Large intestine (tissue), 3 donors: ENCODE measurements at regions not wholly inside any gene's neighbourhood (a gene's known extent, or its start where the extent isn't known, plus 50 kb on each side); places are given as distances from the start of the nearest gene placed in this dataset.

Source experiments
- DNase-seq, 2 donors: peaks; one replicate each; pipeline versions ENCODE4 v3.0.0 to v3.0.0-alpha.2; 2013
- H3K27ac ChIP-seq: one replicate; pipeline ENCODE4 v1.5.1; 2013; ENCODE audit warnings: low read length
- H3K27me3 ChIP-seq: 2 replicates; pipeline ENCODE4 v1.6.1; 2013; ENCODE audit warnings: low read length; ENCODE audit not compliant: control insufficient read depth, insufficient read depth
- H3K36me3 ChIP-seq: 2 replicates; pipeline ENCODE4 v1.6.1; 2013; ENCODE audit warnings: low read length; ENCODE audit not compliant: control insufficient read depth, insufficient read depth
- H3K4me1 ChIP-seq: one replicate; pipeline ENCODE4 v1.6.1; 2013; ENCODE audit warnings: low read length; ENCODE audit not compliant: control insufficient read depth, insufficient read depth
- H3K4me3 ChIP-seq: one replicate; pipeline ENCODE4 v1.5.1; 2013; ENCODE audit warnings: low read length
- H3K9me3 ChIP-seq: one replicate; pipeline ENCODE4 v1.6.1; 2013; ENCODE audit warnings: mild to moderate bottlenecking, low read depth, low read length, moderate library complexity; ENCODE audit not compliant: control insufficient read depth
- WGBS: methylation state at CpG from one replicate; pipeline ENCODE4 v1.1.5; 2013; ENCODE audit warnings: low lambda C conversion rate; ENCODE audit not compliant: insufficient coverage; 5-methylcytosine and 5-hydroxymethylcytosine counted together

DNA sequence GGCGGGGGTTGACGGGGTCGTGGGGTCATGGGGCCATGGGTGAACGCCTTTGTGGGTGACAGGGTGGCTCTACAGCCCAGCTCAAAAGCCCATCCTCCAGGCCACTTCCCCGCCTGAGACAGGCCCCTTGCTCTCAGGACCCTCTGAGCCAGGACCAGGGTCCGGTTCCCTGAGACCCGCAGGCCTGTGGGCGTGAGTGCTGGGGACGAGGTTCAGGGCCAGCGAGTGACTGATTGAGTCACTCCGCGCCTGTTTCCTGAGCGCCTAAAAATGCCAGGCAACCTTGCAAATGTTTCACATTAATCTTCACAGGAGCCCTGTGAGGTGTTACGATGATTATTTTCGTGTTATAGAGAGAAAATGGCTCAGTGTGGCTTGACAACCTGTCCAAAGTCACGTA, 97.8 kb downstream of the ZNF674 start:
- H3K36me3 ChIP-seq: peaks cover 8% of the 10 kb centered on the region
- no peaks in the 10 kb centered on the region for H3K9me3 ChIP-seq
- no CpG with 5 or more reads among the region's 16 CpGs for WGBS
- peak overlapping the region; percentile 79 for H3K27ac ChIP-seq
- no peaks in the 10 kb centered on the region for H3K27me3 ChIP-seq
- peak overlapping the region; percentile 97 for H3K4me3 ChIP-seq
- peak in 1 of 2 donors; percentile 44 for DNase-seq
- no peaks in the 10 kb centered on the region for H3K4me1 ChIP-seq

DNA sequence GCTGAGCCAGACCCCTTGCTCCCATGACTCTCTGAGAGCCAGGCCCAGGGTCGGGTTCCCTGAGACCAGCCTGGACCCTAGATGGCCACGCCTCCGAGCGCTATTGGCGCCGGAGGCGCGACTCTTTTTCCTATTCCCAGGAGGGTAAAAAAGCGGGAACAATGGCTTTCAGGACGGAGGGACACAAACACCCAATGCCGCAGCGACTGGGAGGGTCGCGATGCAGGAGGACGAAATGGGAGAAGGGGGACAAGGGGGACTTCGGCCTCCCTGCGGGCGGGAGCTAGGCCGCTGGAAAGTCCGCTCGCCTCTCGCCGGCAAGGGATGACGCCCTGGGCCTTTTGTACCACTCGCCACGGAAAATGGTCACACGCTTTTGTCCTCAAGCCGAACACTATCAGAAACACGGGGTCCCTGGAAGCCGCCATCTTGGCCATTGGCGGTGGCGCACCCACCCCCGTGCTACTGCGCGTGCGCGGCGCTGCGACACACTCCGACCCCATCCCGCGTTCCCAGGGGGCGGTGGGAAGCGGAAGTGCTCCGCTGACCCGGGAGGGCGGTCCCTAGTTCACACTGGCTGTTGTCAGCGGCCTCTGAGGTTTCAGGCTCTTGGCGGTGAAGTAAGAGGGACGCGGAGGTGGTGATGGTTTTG, 98.4 kb downstream of the ZNF674 start:
- WGBS: no CpG with 5 or more reads among the region's 51 CpGs
- H3K36me3 ChIP-seq: peaks cover 8% of the 10 kb centered on the region
- peak; percentile 81 to 84 for DNase-seq
- H3K4me3 ChIP-seq: peak overlapping the region; percentile 97
- no peaks in the 10 kb centered on the region for H3K27me3 ChIP-seq
- H3K4me1 ChIP-seq: no peaks in the 10 kb centered on the region
- peak overlapping the region; percentile 79 for H3K27ac ChIP-seq
- no peaks in the 10 kb centered on the region for H3K9me3 ChIP-seq

DNA sequence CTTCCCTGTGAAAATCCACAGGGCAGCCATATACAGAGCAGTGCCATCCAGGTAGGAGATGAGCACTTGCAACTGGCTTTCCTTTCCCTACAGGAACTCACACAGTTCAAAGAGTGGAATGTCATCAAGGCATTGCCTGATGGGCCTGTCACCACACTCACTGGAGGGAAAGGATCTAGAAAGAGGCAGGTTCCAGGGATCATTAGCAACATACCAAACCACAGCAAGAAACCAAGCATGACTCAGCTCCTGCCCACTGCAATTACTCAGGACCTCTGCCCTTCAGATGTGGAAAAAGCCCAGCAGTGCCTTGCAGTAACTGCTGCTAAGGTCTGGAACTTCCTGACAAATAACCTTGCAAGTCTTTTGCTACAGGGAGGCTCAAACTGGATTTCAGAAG, 101.2 kb downstream of the ZNF674 start:
- no peaks in the 10 kb centered on the region for H3K9me3 ChIP-seq
- peaks cover under 1% of the 10 kb centered on the region for H3K36me3 ChIP-seq
- H3K4me3 ChIP-seq: no peak overlapping the region
- DNase-seq: peak; percentile 42 to 63
- no peaks in the 10 kb centered on the region for H3K4me1 ChIP-seq
- no peak overlapping the region for H3K27ac ChIP-seq
- H3K27me3 ChIP-seq: no peaks in the 10 kb centered on the region

DNA sequence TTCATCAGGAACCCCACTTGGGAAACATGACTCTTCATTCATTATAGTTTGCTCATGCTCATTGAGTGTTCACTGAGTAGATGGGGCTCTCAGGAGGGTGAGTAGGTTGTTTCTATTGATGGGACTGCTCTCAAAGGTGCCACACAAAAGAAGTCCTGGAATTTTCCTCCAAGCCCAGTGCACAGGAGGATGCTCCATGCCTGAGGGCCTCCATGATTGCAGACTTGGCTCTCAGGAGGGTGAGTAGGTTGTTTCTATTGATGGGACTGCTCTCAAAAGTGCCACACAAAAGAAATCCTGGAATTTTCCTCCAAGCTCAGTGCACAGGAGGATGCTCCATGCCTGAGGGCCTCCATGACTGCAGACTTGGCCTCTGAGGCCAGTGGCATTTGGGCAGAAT, 108.5 kb downstream of the ZNF674 start:
- no peaks in the 10 kb centered on the region for H3K36me3 ChIP-seq
- DNase-seq: no peak
- no peaks in the 10 kb centered on the region for H3K27me3 ChIP-seq

DNA sequence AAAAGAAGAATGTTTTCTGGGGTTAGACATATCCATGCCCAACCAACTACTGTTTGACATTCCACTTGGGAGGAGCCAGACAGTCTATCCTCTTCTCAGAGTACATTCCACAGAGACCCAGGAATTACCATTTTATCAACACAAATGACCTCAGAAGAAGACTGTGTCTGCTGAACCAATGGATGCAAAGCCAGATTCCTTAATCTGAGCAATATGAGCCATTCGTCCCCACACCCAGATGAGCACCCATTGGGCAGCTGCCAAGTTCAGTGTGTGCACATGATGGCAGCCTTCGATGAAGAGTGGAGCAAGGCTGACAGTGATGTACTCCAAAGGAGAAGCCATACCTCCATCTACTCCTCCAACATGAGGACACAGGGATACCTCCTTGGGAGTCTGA, 111.3 kb downstream of the ZNF674 start:
- H3K9me3 ChIP-seq: no peaks in the 10 kb centered on the region
- no peaks in the 10 kb centered on the region for H3K4me1 ChIP-seq
- H3K4me3 ChIP-seq: no peak overlapping the region
- H3K27ac ChIP-seq: no peak overlapping the region
- no CpG with 5 or more reads among the region's 2 CpGs for WGBS
- no peaks in the 10 kb centered on the region for H3K36me3 ChIP-seq
- no peak for DNase-seq
- H3K27me3 ChIP-seq: no peaks in the 10 kb centered on the region

More for the DNA sequence above, 108.5 kb downstream of the ZNF674 start:
- H3K4me3 ChIP-seq: no peak overlapping the region
- H3K4me1 ChIP-seq: no peaks in the 10 kb centered on the region
- H3K9me3 ChIP-seq: no peaks in the 10 kb centered on the region
- H3K27ac ChIP-seq: no peak overlapping the region

DNA sequence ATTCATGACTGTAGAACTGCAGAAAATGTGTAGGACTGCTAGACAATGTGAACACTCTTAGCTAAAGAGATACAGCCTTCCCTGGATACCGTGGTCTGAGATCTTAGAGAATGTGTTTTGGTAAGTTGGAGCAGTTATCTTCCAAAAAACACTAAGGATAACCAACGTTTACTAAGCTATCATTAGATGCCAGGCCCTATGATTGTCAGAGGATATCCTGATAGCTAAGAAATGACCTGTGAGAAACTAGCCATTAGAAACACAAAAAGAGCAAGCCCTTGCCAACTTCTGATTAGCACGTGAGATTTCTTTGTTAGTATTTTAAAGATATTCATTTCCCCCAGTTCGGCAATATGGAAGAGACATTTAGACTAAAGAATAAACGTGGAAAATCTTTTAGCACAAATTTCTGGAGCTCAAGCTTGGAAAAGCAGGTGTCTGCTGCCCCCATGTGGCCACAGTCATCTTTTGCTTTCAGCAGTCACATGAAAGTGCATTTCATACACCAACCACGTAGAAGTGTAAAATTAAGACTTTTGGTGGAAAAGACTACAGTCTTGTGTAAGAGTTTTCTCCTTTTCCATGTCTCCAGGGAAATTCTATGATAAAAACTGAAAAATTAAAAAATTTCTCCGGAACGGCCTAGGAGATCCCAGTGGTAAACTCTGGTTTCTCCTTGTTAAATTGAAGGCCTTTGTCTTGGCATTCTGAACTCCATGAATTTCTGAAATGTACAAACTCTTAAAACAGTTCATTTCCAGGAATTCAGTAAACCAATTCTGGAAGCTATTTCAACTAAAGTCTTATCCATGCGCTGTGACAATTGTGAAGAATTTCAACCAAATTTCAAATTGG, 136.4 kb downstream of the ZNF674 start:
- DNase-seq: peak; percentile 32 to 37
- WGBS: 0% methylated on average over 1 of the region's 9 CpGs
- no peak overlapping the region for H3K27ac ChIP-seq
- H3K4me1 ChIP-seq: no peaks in the 10 kb centered on the region
- no peaks in the 10 kb centered on the region for H3K9me3 ChIP-seq
- H3K27me3 ChIP-seq: no peaks in the 10 kb centered on the region
- no peaks in the 10 kb centered on the region for H3K36me3 ChIP-seq
- H3K4me3 ChIP-seq: no peak overlapping the region

DNA sequence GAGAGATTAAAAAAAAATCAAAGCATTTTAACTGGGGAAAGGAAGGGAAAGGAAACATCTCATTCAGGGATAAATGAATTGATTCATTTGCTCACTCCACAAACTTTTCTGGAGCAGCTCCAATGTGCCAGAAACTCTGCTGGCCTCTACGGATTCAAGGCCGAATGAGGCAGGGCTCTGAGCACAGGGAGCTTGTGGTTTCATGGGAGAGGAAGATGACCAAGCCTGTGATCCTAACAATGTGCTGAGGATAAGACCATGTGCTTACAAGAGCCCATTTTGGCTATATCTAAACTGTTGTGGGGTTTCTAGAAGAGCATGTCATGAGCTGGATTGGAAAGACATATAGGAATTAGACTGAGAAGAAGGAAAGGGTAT, 137.5 kb downstream of the ZNF674 start:
- no peaks in the 10 kb centered on the region for H3K36me3 ChIP-seq
- no CpG with 5 or more reads among the region's 2 CpGs for WGBS
- no peak for DNase-seq
- no peaks in the 10 kb centered on the region for H3K4me1 ChIP-seq
- no peak overlapping the region for H3K27ac ChIP-seq
- H3K27me3 ChIP-seq: no peaks in the 10 kb centered on the region
- H3K4me3 ChIP-seq: no peak overlapping the region
- no peaks in the 10 kb centered on the region for H3K9me3 ChIP-seq

DNA sequence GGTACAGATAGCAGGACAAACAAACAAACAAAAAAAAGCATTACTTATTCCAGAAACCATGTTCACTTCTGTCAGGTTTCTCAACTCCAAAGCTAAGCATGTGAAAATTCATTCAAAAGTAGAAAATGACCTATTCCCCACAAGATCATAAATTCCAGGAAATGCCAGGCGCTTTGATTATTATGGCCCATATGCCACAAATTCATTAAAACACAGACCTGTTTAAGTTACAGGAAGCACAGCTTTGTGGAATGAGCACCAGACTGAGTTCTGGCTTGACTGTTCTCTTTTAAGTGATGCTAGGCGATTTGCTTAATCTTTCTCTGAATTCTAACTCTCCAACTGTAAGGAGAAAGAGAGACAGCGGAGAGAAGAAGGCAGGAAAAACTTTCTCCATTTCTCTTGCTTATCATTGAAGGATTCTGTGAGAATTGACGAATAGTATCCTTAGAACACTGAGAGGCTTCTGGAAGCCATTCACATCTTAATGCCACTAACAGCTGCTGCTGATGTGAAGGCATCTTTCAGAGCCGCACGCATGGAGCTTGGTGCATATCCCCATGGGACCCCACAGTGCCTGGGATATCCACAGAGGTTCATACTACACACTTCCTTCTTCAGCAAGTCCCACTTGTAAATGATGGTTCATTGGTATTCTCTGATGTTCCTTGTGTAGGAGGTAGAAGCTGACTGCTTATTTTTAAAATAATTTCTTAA, 138.0 kb downstream of the ZNF674 start:
- no peaks in the 10 kb centered on the region for H3K4me1 ChIP-seq
- H3K36me3 ChIP-seq: no peaks in the 10 kb centered on the region
- H3K27me3 ChIP-seq: no peaks in the 10 kb centered on the region
- no peak overlapping the region for H3K4me3 ChIP-seq
- no peaks in the 10 kb centered on the region for H3K9me3 ChIP-seq
- no peak for DNase-seq
- no peak overlapping the region for H3K27ac ChIP-seq
- no CpG with 5 or more reads among the region's 6 CpGs for WGBS

DNA sequence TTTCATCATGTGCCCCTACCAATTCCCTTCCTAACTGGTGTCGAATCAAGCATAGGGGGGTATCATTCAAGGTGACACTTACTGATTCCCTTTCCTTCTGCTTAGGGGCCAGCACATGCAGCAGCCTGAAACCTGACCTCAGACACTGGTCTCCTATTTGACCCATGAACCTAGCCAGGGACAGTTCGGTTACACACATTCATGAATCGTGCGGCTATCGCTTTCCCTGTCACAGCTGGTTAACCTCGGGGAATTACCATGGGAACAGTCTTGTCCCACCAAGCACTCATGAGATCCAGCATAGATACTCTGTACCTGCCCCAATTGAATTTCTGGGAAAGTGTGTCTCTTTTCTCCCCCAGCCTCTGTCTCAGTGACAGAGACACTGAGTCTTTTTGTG, 140.4 kb downstream of the ZNF674 start:
- DNase-seq: no peak

DNA sequence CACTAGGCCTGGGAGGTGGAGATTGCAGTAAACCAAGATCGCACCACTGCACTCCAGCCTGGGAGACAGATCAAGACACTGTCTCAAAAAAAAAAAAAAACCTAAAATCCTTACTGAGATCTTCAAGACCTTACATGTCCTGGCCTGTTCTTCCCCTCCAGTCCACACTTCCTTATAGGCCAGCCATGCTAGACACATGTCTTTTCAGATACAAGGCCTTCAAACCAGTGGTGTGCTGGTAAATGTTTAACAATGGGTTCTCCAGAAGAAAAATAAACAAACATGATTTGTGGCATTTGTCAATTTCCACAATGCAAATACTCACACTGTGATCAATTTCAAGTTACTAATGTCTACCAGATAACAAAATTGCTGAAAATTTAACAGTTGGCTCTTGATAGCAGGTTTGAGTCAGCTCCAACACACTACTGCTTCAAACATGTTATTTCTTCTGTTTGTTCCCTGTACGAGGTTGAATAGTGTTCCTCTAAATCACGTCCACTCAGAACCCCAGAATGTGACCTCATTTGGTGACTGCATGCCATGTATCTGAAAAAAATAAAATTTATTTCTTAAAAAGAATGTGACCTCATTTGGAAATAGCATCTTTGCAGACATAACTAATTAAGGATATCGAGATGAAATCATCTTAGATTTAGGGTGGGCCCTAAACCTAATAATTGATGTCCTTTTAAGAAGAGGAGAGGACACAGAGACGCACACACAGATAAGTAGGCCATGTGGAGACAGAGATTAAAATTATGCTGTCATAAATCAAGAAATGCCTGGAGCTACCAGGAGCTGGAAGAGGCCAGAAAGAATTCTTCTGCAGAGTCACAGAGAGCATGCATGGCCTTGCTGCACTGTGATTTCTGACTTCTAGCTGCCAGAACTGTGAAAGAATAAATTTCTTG, 144.4 kb downstream of the ZNF674 start:
- no peaks in the 10 kb centered on the region for H3K4me1 ChIP-seq
- peaks cover 3% of the 10 kb centered on the region for H3K9me3 ChIP-seq
- no peak for DNase-seq
- no peaks in the 10 kb centered on the region for H3K36me3 ChIP-seq
- no peak overlapping the region for H3K27ac ChIP-seq
- no peak overlapping the region for H3K4me3 ChIP-seq
- WGBS: no CpG with 5 or more reads among the region's 5 CpGs
- H3K27me3 ChIP-seq: no peaks in the 10 kb centered on the region

More for the DNA sequence above, 140.4 kb downstream of the ZNF674 start:
- H3K27ac ChIP-seq: no peak overlapping the region
- H3K4me3 ChIP-seq: no peak overlapping the region
- no peaks in the 10 kb centered on the region for H3K9me3 ChIP-seq
- no peaks in the 10 kb centered on the region for H3K4me1 ChIP-seq
- no peaks in the 10 kb centered on the region for H3K36me3 ChIP-seq
- no CpG with 5 or more reads among the region's 6 CpGs for WGBS
- no peaks in the 10 kb centered on the region for H3K27me3 ChIP-seq
